Endothelial cell of umbilical vein (primary cell): ENCODE measurements at regions not wholly inside any gene's neighbourhood (a gene's known extent, or its start where the extent isn't known, plus 50 kb on each side); places are given as distances from the start of the nearest gene placed in this dataset.

Experiments used
- BruUV-seq: library from RNA; stranded (reverse); fragments of 400-500 nt; replicated peaks from 2 replicates; lab custom pipeline; 2021; lab: Mats Ljungman, UMichigan
- CTCF ChIA-PET: fragments of 300-600, 350-600 bp; sonication (Branson Sonifier 250); formaldehyde crosslinking; loops from one replicate; lab custom pipeline; 2021; ENCODE audit warnings: antibody characterized with exemption, inconsistent platforms; lab: Charles Lee
- POLR2A ChIA-PET: fragments of 300-600, 350-600 bp; sonication (Branson Sonifier 250); formaldehyde crosslinking; loops from one replicate; lab custom pipeline; 2021; ENCODE audit warnings: antibody characterized with exemption, inconsistent platforms; lab: Charles Lee
- DNase-seq: peaks from one replicate; pipeline ENCODE4 v3.0.0-alpha.2; 2011; ENCODE audit warnings: low read depth, low spot score
- FAIRE-seq: peaks from 2 replicates; lab custom pipeline; 2011; peaks lifted over from hg19 to GRCh38; lab: Jason Lieb, UNC
- H2AFZ ChIP-seq: 2 replicates; pipeline ENCODE4 v1.6.0; 2012; ENCODE audit warnings: low read depth, low read length, control low read depth, inconsistent platforms
- H3K27ac ChIP-seq: 2 replicates; pipeline ENCODE4 v1.5.1; 2011; ENCODE audit warnings: low read depth, mild to moderate bottlenecking, control low read depth, low read length, moderate library complexity; ENCODE audit not compliant: insufficient read depth
- H3K27me3 ChIP-seq, 2 experiments: 2 replicates each; pipeline versions ENCODE4 v1.6.0 to v1.6.1; 2011; ENCODE audit warnings: low read length in 2 of 2, mixed read lengths in 1 of 2; ENCODE audit not compliant: control insufficient read depth in 2 of 2, insufficient read depth in 2 of 2
- H3K36me3 ChIP-seq, 2 experiments: 2 replicates in 1 of 2; 3 replicates in 1 of 2; pipeline ENCODE4 v1.5.1; 2011; ENCODE audit warnings: low read length in 2 of 2, mild to moderate bottlenecking in 1 of 2, moderate library complexity in 1 of 2; ENCODE audit not compliant: control insufficient read depth in 2 of 2, insufficient read depth in 2 of 2; ENCODE audit errors: extremely low read depth in 1 of 2
- H3K4me1 ChIP-seq: 3 replicates; pipeline ENCODE4 v1.5.1; 2011; ENCODE audit warnings: mild to moderate bottlenecking, low read length; ENCODE audit not compliant: control insufficient read depth, insufficient read depth; ENCODE audit errors: extremely low read depth
- H3K4me2 ChIP-seq: 2 replicates; pipeline ENCODE4 v1.6.1; 2011; ENCODE audit warnings: low read length, control low read depth, mixed read lengths; ENCODE audit not compliant: insufficient read depth
- H3K4me3 ChIP-seq, 3 experiments: fragments of 200-600 bp in 1 of 3; sonication (generic), shearing (Covaris generic) in 1 of 3; replicated peaks in 1 of 3; 2 replicates each; pipeline ENCODE4 v1.5.1; 2011 to 2016; ENCODE audit warnings: control low read depth in 3 of 3, low read length in 3 of 3, mild to moderate bottlenecking in 2 of 3, inconsistent platforms in 1 of 3, low read depth in 1 of 3, moderate library complexity in 1 of 3; ENCODE audit not compliant: insufficient read depth in 1 of 3
- H3K79me2 ChIP-seq: 2 replicates; pipeline ENCODE4 v1.6.0; 2012; ENCODE audit warnings: low read length, inconsistent platforms; ENCODE audit not compliant: control insufficient read depth, insufficient read depth
- H3K9ac ChIP-seq: replicated peaks from 2 replicates; pipeline ENCODE3; 2011; ENCODE audit warnings: low read length, control low read depth; ENCODE audit not compliant: insufficient read depth; ENCODE audit errors: extremely low read depth
- H3K9me1 ChIP-seq: replicated peaks from 3 replicates; pipeline ENCODE4 v1.6.0; 2011; ENCODE audit warnings: mild to moderate bottlenecking, low read length; ENCODE audit not compliant: control insufficient read depth, insufficient read depth; ENCODE audit errors: extremely low read depth
- H3K9me3 ChIP-seq: replicated peaks from 2 replicates; pipeline ENCODE4 v1.5.1; 2012; ENCODE audit warnings: low read length, inconsistent platforms; ENCODE audit not compliant: control insufficient read depth, insufficient read depth
- H4K20me1 ChIP-seq: replicated peaks from 2 replicates; pipeline ENCODE3; 2011; ENCODE audit warnings: mild to moderate bottlenecking, low read length; ENCODE audit not compliant: control insufficient read depth, insufficient read depth; ENCODE audit errors: extremely low read depth
- CTCF ChIP-seq, 2 donors: IDR thresholded peaks; 1 replicate in 1 of 2; 2 replicates in 1 of 2; pipeline ENCODE4 v1.5.1; 2011; ENCODE audit warnings: low read length in 2 of 2, mild to moderate bottlenecking in 2 of 2, moderate library complexity in 2 of 2, control low read depth in 1 of 2, inconsistent platforms in 1 of 2, low read depth in 1 of 2; ENCODE audit not compliant: insufficient read depth in 1 of 2; ENCODE audit errors: extremely low read depth in 1 of 2
- EZH2 ChIP-seq: IDR thresholded peaks from 2 replicates; pipeline ENCODE4 v1.6.1; 2012; ENCODE audit warnings: borderline replicate concordance, low read depth, mild to moderate bottlenecking, moderate library complexity, low read length, inconsistent platforms; ENCODE audit not compliant: severe bottlenecking
- FOS ChIP-seq: IDR thresholded peaks from 2 replicates; pipeline ENCODE4 v1.6.1; 2011; ENCODE audit warnings: mild to moderate bottlenecking, low read length, moderate library complexity, borderline replicate concordance; ENCODE audit not compliant: insufficient read depth
- GATA2 ChIP-seq: IDR thresholded peaks from 2 replicates; pipeline ENCODE4 v1.7.0; 2011; ENCODE audit warnings: low read depth, mild to moderate bottlenecking, moderate library complexity, mixed read lengths, low read length; ENCODE audit not compliant: insufficient read length, insufficient read depth
- JUN ChIP-seq: IDR thresholded peaks from 2 replicates; pipeline ENCODE4 v1.6.1; 2011; ENCODE audit warnings: borderline replicate concordance, low read depth; ENCODE audit not compliant: insufficient read length, insufficient read depth
- MYC ChIP-seq: IDR thresholded peaks from one replicate; pipeline ENCODE4 v1.6.1; 2011; ENCODE audit warnings: mild to moderate bottlenecking, low read depth, low read length
- POLR2A ChIP-seq: IDR thresholded peaks from 2 replicates; pipeline ENCODE4 v1.6.1; 2012; ENCODE audit warnings: low read depth, mild to moderate bottlenecking, control low read depth, low read length
- POLR2AphosphoS5 ChIP-seq: IDR thresholded peaks from 2 replicates; pipeline ENCODE4 v1.6.1; 2012; ENCODE audit warnings: low read depth, mild to moderate bottlenecking, control low read depth, low read length, moderate library complexity; ENCODE audit not compliant: insufficient read depth
- dilution Hi-C: fragments of 300-500 bp; cut with MboI; formaldehyde crosslinking; loops from one replicate; pipeline ENCODE4 v1.15.0; 2019; ENCODE audit warnings: low sequenced_read_pairs; ENCODE audit not compliant: extremely low pct_ligation_motif_present
- intact Hi-C: fragments of 100-400 bp; cut with micrococcal nuclease; formaldehyde crosslinking; loops from one replicate; pipeline ENCODE4 v1.10.0; 2022
- TF ChIP-seq, protein P1 (sequence below): IDR thresholded peaks from 2 replicates; pipeline ENCODE4 v1.6.1; 2011; ENCODE audit not compliant: insufficient read depth, insufficient read length

DNA sequence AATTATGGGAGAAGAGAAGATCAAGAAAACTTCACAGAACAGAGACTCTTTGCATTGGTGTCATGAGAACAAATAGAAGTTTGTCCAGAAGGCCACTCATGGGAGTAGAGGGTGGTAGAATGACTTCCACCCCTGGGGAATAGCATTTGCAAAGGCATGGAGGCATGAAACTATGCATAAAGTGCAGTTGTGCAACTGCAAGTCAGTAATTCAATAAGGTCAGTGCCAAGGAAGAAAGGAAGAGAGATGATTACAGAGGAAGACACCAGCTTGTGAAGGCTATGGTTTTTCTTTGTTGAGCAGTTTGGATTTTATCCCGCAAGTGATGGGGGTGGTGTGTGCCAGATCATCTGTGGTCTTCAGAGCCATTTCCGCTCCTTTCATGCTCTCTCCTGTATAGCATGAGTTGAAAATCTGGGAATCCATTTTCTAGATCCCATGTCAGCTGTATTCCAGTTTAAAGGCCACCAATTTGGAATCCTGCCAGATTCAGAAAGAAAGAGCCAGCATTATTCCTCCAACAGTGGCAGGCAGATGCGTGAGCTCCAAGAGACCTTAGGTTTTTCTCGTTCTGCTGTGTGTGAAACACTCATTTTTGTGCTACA, 67.6 kb upstream of the GRIN2B start:
- POLR2A ChIA-PET = no interaction called here
- H4K20me1 ChIP-seq = no peaks in the 10 kb centered on the region
- no peak overlapping the region for H2AFZ ChIP-seq
- H3K4me3 ChIP-seq = no peak overlapping the region
- dilution Hi-C loops = no loop called here
- CTCF ChIA-PET = no interaction called here
- no peak overlapping the region for H3K27ac ChIP-seq
- peaks cover 2% of the 10 kb centered on the region for H3K9me3 ChIP-seq
- DNase-seq (no peak), FAIRE-seq (no peak)
- BruUV-seq = no TSS peak
- no peak overlapping the region for H3K9ac ChIP-seq
- intact Hi-C loops = no loop called here
- no peak overlapping the region for H3K4me2 ChIP-seq
- no peaks in the 10 kb centered on the region for H3K9me1 ChIP-seq
- TF ChIP-seq MYC = no peak
- TF ChIP-seq CTCF (IDR thresholded peaks at IDR 0.05; ENCODE audit: extremely low read depth in 1 of 2, insufficient read depth in 1 of 2, low read depth in 1 of 2, low read length in 2 of 2) = no peak
- TF ChIP-seq POLR2A = no peak
- TF ChIP-seq FOS = no peak
- TF ChIP-seq EZH2 = no peak
- no peak for TF ChIP-seq POLR2AphosphoS5
- TF ChIP-seq, protein P1, sequence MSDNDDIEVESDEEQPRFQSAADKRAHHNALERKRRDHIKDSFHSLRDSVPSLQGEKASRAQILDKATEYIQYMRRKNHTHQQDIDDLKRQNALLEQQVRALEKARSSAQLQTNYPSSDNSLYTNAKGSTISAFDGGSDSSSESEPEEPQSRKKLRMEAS = no peak
- TF ChIP-seq GATA2 = no peak
- TF ChIP-seq JUN = no peak
- H3K4me1 ChIP-seq = no peaks in the 10 kb centered on the region
- H3K36me3 ChIP-seq = no peaks in the 10 kb centered on the region
- no peaks in the 10 kb centered on the region for H3K27me3 ChIP-seq
- H3K79me2 ChIP-seq = no peaks in the 10 kb centered on the region
